NCI-H226 (cell line): ENCODE measurements at regions not wholly inside any gene's neighbourhood (a gene's known extent, or its start where the extent isn't known, plus 50 kb on each side); places are given as distances from the start of the nearest gene placed in this dataset.
"Not testable (repeated sequence)": the region's sequence is repeated elsewhere in the genome, so short reads cannot be mapped to it uniquely, and the experiment has no call there.

Experiments
- DNase-seq: peaks from one replicate; pipeline ENCODE4 v3.0.0-alpha.2; 2015

- no peak for DNase-seq
These were observed 1287.8 kb upstream of the TMEFF2 start for GRCh38 chr2:193482557-193482956.

- no peak for DNase-seq
These were observed 1285.5 kb upstream of the TMEFF2 start for GRCh38 chr2:193480187-193480586.

- no peak for DNase-seq
These were observed 1281.6 kb upstream of the TMEFF2 start for GRCh38 chr2:193476171-193476800.

- DNase-seq = no peak
These were observed 1280.3 kb upstream of the TMEFF2 start for GRCh38 chr2:193475038-193475437.

GRCh38 chr2:193469251-193469650 lies 1274.5 kb upstream of the TMEFF2 start:
- DNase-seq = no peak

- no peak for DNase-seq
These were observed 1272.7 kb upstream of the TMEFF2 start for GRCh38 chr2:193467276-193467987.

- peak; percentile 8 for DNase-seq
These were observed 1268.3 kb upstream of the TMEFF2 start for GRCh38 chr2:193463011-193463410.

GRCh38 chr2:193462411-193462810 lies 1267.7 kb upstream of the TMEFF2 start:
- DNase-seq = peak; percentile 33

- peak; percentile 23 for DNase-seq
These were observed 1266.8 kb upstream of the TMEFF2 start for GRCh38 chr2:193461431-193461934.

- DNase-seq = no peak
These were observed 1252.2 kb upstream of the TMEFF2 start for GRCh38 chr2:193446967-193447366.

GRCh38 chr2:193442293-193442692 lies 1247.6 kb upstream of the TMEFF2 start:
- no peak for DNase-seq

- no peak for DNase-seq
These were observed 1233.6 kb upstream of the TMEFF2 start for GRCh38 chr2:193428336-193428818.

- not testable (repeated sequence) for DNase-seq
These were observed 1217.6 kb upstream of the TMEFF2 start for GRCh38 chr2:193412368-193412767.

- DNase-seq = peak; percentile 1
These were observed 1215.2 kb upstream of the TMEFF2 start for GRCh38 chr2:193409951-193410350.

- DNase-seq = no peak
These were observed 1187.8 kb upstream of the TMEFF2 start for GRCh38 chr2:193382583-193382982.

GRCh38 chr2:193377789-193378188 lies 1183.1 kb upstream of the TMEFF2 start:
- peak; percentile 33 for DNase-seq

GRCh38 chr2:193373120-193373519 lies 1178.4 kb upstream of the TMEFF2 start:
- DNase-seq = peak; percentile 3

- no peak for DNase-seq
These were observed 1176.5 kb upstream of the TMEFF2 start for GRCh38 chr2:193371200-193371599.

- no peak for DNase-seq
These were observed 1173.9 kb upstream of the TMEFF2 start for GRCh38 chr2:193368615-193369014.

- no peak for DNase-seq
These were observed 1162.8 kb upstream of the TMEFF2 start for GRCh38 chr2:193357508-193357907.

- DNase-seq = not testable (repeated sequence)
These were observed 1158.0 kb upstream of the TMEFF2 start for GRCh38 chr2:193352665-193353242.

GRCh38 chr2:193350509-193350908 lies 1155.8 kb upstream of the TMEFF2 start:
- no peak for DNase-seq

GRCh38 chr2:193349642-193350041 lies 1154.9 kb upstream of the TMEFF2 start:
- DNase-seq = no peak

GRCh38 chr2:193348055-193348454 lies 1153.3 kb upstream of the TMEFF2 start:
- no peak for DNase-seq
